ENCODE measurements at regions not wholly inside any gene's neighbourhood (a gene's known extent, or its start where the extent isn't known, plus 50 kb on each side); places are given as distances from the start of the nearest gene placed in this dataset.

GRCh38 chr2:16496426-16497388 lies 168.9 kb downstream of the CYRIA start:
- no peak for DNase-seq

- no peak for DNase-seq
These were observed 170.0 kb downstream of the CYRIA start for GRCh38 chr2:16495509-16496208.

GRCh38 chr2:16494836-16495508 lies 170.7 kb downstream of the CYRIA start:
- no peak for DNase-seq

- DNase-seq = no peak
These were observed 171.8 kb downstream of the CYRIA start for GRCh38 chr2:16493788-16494187.

- no peak for DNase-seq
These were observed 177.9 kb downstream of the CYRIA start for GRCh38 chr2:16487686-16488085.

GRCh38 chr2:16485251-16485650 lies 180.4 kb downstream of the CYRIA start:
- DNase-seq = no peak

GRCh38 chr2:16482460-16482859 lies 183.2 kb downstream of the CYRIA start:
- DNase-seq = no peak

GRCh38 chr2:16481351-16481750 lies 184.3 kb downstream of the CYRIA start:
- DNase-seq = no peak

GRCh38 chr2:16479721-16480120 lies 185.9 kb downstream of the CYRIA start:
- DNase-seq = no peak

- no peak for DNase-seq
These were observed 187.0 kb downstream of the CYRIA start for GRCh38 chr2:16478434-16479210.

- DNase-seq = no peak
These were observed 188.0 kb downstream of the CYRIA start for GRCh38 chr2:16477648-16478047.

- DNase-seq = no peak
These were observed 188.8 kb downstream of the CYRIA start for GRCh38 chr2:16476866-16477265.

GRCh38 chr2:16475986-16476567 lies 189.6 kb downstream of the CYRIA start:
- no peak for DNase-seq

- DNase-seq = no peak
These were observed 190.0 kb downstream of the CYRIA start for GRCh38 chr2:16475586-16475985.

- no peak for DNase-seq
These were observed 192.1 kb downstream of the CYRIA start for GRCh38 chr2:16473575-16473974.

- no peak for DNase-seq
These were observed 194.6 kb downstream of the CYRIA start for GRCh38 chr2:16470936-16471490.

GRCh38 chr2:16466821-16467151 lies 198.8 kb downstream of the CYRIA start:
- no peak for DNase-seq

GRCh38 chr2:16466133-16466820 lies 199.4 kb downstream of the CYRIA start:
- no peak for DNase-seq

GRCh38 chr2:16464641-16465040 lies 201.0 kb downstream of the CYRIA start:
- DNase-seq = no peak

GRCh38 chr2:16462958-16463357 lies 202.7 kb downstream of the CYRIA start:
- no peak for DNase-seq

- no peak for DNase-seq
These were observed 204.0 kb downstream of the CYRIA start for GRCh38 chr2:16461672-16462071.

- no peak for DNase-seq
These were observed 206.0 kb downstream of the CYRIA start for GRCh38 chr2:16459606-16460005.

Measured in NCI-H2171 (cell line).